ENCODE measurements at regions not wholly inside any gene's neighbourhood (a gene's known extent, or its start where the extent isn't known, plus 50 kb on each side); places are given as distances from the start of the nearest gene placed in this dataset.

DNA sequence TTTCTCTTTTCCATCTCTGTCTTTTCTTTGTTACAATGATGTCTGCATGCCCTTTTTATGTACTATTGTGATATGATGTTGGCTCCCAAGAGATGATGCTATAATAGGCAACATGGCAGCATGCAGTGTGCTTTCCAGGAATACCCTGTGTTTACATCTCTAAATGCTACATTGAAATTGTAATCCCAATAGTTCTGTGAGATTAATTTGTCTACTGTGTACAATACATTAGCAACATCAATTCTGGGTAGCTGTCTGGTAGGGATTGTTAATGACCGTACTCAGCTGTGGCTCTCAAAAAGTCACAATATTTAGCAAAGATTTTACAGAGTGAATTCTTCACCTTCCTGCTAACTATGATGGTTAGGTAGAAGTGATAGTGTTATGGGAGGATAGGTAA is 225.6 kb upstream of the MMS22L start:
- TF ChIP-seq, protein P1, sequence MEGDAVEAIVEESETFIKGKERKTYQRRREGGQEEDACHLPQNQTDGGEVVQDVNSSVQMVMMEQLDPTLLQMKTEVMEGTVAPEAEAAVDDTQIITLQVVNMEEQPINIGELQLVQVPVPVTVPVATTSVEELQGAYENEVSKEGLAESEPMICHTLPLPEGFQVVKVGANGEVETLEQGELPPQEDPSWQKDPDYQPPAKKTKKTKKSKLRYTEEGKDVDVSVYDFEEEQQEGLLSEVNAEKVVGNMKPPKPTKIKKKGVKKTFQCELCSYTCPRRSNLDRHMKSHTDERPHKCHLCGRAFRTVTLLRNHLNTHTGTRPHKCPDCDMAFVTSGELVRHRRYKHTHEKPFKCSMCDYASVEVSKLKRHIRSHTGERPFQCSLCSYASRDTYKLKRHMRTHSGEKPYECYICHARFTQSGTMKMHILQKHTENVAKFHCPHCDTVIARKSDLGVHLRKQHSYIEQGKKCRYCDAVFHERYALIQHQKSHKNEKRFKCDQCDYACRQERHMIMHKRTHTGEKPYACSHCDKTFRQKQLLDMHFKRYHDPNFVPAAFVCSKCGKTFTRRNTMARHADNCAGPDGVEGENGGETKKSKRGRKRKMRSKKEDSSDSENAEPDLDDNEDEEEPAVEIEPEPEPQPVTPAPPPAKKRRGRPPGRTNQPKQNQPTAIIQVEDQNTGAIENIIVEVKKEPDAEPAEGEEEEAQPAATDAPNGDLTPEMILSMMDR (IDR thresholded peaks at IDR 0.05; ENCODE audit: insufficient read depth, low read length, poor library complexity, severe bottlenecking) = no peak
- no peak for TF ChIP-seq EZH2phosphoT487 (conservative IDR thresholded peaks at IDR 0.05; ENCODE audit: low read length)
